D721Med (cell line): ENCODE measurements at regions not wholly inside any gene's neighbourhood (a gene's known extent, or its start where the extent isn't known, plus 50 kb on each side); places are given as distances from the start of the nearest gene placed in this dataset.
A peak's percentile ranks its signal among the peaks of the same experiment; 100 is the strongest.
"Not testable (repeated sequence)": the region's sequence is repeated elsewhere in the genome, so short reads cannot be mapped to it uniquely, and the experiment has no call there.

ENCODE experiments used
- DNase-seq: peaks from one replicate; pipeline ENCODE4 v3.0.0; 2011; ENCODE audit warnings: low spot score; ENCODE audit not compliant: insufficient read length
- FAIRE-seq: peaks from 2 replicates; lab custom pipeline; 2011; peaks lifted over from hg19 to GRCh38; lab: Jason Lieb, UNC
- TF ChIP-seq, protein P1 (sequence below): IDR thresholded peaks from 2 replicates; pipeline ENCODE4 v1.5.1; 2012; ENCODE audit warnings: mild to moderate bottlenecking, control low read depth; ENCODE audit not compliant: insufficient read depth; ENCODE audit errors: missing control alignments

DNA sequence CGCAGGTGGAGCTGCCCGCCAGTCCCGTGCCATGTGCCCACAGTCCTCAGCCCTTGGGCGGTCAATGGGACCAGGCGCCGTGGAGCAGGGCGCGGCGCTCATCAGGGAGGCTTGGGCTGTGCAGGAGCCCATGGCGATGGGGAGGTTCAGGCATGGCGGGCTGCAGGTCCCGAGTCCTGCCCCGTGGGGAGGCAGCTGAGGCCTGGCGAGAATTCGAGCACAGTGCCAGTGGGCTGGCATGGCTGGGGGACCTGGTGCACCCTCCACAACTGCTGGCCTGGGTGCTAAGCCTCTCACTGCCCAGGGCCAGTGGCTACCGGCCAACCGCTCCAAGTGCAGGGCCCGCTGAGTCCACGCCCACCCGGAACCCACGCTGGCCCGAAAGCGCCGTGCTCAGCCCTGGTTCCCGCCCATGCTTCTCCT is 646.5 kb downstream of the GABRG1 start:
- FAIRE-seq (no peak), DNase-seq (no peak)
- TF ChIP-seq, protein P1, sequence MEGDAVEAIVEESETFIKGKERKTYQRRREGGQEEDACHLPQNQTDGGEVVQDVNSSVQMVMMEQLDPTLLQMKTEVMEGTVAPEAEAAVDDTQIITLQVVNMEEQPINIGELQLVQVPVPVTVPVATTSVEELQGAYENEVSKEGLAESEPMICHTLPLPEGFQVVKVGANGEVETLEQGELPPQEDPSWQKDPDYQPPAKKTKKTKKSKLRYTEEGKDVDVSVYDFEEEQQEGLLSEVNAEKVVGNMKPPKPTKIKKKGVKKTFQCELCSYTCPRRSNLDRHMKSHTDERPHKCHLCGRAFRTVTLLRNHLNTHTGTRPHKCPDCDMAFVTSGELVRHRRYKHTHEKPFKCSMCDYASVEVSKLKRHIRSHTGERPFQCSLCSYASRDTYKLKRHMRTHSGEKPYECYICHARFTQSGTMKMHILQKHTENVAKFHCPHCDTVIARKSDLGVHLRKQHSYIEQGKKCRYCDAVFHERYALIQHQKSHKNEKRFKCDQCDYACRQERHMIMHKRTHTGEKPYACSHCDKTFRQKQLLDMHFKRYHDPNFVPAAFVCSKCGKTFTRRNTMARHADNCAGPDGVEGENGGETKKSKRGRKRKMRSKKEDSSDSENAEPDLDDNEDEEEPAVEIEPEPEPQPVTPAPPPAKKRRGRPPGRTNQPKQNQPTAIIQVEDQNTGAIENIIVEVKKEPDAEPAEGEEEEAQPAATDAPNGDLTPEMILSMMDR: no peak

DNA sequence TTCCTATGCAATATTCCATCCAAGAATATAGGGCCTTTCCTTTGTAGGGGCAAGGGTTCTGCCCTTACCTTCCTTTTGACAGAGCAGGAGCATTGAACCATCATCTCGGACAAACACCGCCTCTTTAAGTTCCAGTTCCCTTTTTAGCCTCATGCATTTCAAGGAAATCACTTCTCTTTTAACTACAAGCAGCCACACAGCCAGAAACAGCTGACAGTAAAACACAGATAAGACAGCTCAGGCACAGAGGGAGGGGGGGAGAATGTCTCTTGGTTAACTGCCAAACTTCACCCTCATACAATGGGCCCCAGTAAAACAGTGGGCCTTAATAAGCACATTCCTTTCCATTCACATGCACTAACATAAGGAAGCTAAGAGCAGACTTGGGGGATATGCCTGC is 648.3 kb downstream of the GABRG1 start:
- TF ChIP-seq, protein P1: no peak
- no peak for DNase-seq
- FAIRE-seq: no peak

DNA sequence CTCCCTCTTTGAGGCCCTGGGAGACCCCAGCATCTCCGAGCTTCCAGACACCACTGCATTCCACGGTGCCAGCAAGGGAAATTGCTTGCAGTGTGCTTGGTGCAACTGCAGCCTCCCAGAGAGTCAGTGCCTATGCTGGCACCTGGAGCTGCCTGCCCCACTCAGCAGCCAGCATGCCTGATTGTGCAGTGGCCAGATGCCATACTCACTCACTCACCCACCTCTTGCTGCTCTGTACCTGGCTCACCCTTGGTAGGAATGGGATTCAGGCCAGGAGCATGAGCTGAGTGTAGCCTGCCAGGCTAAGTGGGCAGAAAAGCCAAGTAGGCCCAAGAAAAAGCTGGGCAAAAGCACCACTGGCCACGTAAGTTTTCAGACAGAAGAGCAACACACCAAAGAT is 651.4 kb downstream of the GABRG1 start:
- FAIRE-seq: no peak
- TF ChIP-seq, protein P1: no peak
- no peak for DNase-seq

DNA sequence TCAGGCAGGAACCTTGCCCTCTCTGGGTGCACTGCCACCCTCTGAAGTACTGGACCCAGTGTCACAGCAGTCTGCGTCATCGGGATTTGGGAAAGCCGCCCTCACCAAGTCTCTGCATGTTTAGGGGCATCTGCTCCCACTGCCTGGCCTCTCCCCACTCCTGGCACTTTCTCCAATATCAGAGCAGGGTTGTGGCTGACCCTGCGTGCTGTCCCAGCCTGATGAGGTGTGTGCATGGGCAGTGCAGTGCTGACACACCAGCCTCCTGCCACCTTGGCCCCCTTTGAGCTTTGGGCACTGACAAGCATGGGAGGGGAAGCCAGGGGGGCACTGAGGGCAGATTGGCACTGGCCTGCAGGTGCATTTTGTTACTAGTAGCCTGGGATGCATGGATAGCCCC is 652.5 kb downstream of the GABRG1 start:
- FAIRE-seq: no peak

DNA sequence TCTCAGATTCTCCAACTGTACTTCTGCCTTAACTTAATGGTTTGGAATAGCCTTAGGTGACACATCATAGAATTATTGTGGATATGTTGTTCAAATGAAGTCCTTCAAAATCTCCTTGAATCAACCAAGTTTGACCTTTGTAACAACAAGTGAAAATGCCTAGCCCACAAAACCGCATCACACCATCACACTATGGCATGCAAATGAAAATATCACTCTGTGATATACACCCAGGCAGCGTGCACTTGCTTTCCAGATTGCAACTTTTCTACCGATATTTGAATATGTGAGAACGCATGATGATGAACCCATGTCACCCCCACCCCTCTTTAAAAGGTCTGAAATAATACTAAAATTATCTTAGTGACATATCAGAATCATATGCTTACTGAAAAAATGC is 656.7 kb downstream of the GABRG1 start:
- FAIRE-seq (peak; percentile 84), DNase-seq (no peak)
- TF ChIP-seq, protein P1: no peak

More for the DNA sequence above, 652.5 kb downstream of the GABRG1 start:
- TF ChIP-seq, protein P1: no peak
- DNase-seq: no peak

DNA sequence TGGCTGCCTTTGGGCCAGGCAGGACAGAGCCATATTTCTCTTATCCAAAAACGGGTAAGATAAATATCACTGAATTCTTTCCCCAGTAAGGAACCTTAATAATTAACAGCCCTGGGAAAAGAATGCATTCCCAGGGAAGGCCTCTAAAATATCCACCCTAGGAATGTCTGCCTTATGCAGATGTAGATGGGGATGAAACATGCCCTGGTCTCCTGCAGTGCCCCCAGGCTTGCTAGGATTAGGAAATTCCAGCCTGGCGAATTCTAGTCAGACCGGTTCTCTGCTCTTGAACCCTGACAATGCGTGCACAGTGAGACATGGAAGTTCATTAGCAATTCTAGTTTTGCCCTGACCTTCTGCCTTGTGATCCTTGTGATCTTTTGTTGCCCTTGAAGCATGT is 663.7 kb downstream of the GABRG1 start:
- not testable (repeated sequence) for FAIRE-seq, DNase-seq

DNA sequence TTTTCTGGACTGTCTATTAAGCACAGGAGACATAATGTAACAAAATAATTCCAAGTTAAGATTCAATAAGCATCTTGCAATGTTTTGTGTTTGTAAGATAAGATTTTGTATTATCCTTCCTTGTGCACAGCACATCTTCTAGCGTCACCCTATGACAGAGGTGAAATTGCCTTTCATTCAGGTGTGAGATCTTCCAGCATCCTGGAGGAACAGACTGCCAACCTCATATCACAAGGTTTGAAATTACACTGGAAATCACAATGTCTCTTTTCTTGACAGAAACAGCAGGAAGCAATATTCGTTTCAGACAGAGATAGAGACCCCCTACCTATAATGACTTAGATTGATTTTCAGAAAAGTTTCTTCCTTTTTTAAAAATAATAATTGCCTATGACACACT is 668.6 kb downstream of the GABRG1 start:
- TF ChIP-seq, protein P1: no peak
- FAIRE-seq (no peak), DNase-seq (no peak)
